ENCODE measurements at regions not wholly inside any gene's neighbourhood (a gene's known extent, or its start where the extent isn't known, plus 50 kb on each side); places are given as distances from the start of the nearest gene placed in this dataset.

DNA sequence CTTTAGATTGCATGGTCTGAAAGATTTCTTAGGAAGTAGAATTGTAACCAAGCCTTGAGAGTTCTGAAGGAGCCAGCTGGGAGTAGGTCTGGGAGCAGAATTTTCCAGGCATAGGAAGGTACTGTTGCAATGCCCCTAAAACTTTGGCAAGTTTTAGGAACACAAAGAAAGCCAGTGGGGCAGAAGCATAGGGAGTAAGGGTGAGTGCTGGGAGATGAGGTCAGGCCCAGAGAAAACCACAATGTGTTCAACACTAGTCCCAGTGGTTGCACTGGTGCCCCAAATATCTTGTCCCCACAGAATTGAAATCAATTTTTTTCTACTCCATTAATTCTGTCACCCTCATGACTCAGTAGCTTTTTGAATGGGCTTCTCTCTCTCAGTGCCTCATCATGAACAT lies 120.7 kb upstream of the GALNT15 start:
- TF ChIP-seq, protein P1, sequence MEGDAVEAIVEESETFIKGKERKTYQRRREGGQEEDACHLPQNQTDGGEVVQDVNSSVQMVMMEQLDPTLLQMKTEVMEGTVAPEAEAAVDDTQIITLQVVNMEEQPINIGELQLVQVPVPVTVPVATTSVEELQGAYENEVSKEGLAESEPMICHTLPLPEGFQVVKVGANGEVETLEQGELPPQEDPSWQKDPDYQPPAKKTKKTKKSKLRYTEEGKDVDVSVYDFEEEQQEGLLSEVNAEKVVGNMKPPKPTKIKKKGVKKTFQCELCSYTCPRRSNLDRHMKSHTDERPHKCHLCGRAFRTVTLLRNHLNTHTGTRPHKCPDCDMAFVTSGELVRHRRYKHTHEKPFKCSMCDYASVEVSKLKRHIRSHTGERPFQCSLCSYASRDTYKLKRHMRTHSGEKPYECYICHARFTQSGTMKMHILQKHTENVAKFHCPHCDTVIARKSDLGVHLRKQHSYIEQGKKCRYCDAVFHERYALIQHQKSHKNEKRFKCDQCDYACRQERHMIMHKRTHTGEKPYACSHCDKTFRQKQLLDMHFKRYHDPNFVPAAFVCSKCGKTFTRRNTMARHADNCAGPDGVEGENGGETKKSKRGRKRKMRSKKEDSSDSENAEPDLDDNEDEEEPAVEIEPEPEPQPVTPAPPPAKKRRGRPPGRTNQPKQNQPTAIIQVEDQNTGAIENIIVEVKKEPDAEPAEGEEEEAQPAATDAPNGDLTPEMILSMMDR (IDR thresholded peaks at IDR 0.05) = no peak
- no peak for TF ChIP-seq EZH2 (IDR thresholded peaks at IDR 0.05; ENCODE audit: borderline replicate concordance, insufficient read depth, low read depth, low read length, poor library complexity, severe bottlenecking)
